OCI-LY3 (cell line): ENCODE measurements at regions not wholly inside any gene's neighbourhood (a gene's known extent, or its start where the extent isn't known, plus 50 kb on each side); places are given as distances from the start of the nearest gene placed in this dataset.

Experiments used
- EZH2phosphoT487 ChIP-seq: fragments of 200-600 bp; shearing (Covaris generic); IDR thresholded peaks from 2 replicates; pipeline ENCODE4 v1.6.1; 2018; ENCODE audit warnings: antibody characterized with exemption, mixed run types, low read depth
- TF ChIP-seq, protein P1 (sequence below): fragments of 200-600, 300-600 bp; sonication (generic); IDR thresholded peaks from 2 replicates; pipeline ENCODE4 v1.5.1; 2014; ENCODE audit warnings: antibody characterized with exemption, low read length, low read depth

DNA sequence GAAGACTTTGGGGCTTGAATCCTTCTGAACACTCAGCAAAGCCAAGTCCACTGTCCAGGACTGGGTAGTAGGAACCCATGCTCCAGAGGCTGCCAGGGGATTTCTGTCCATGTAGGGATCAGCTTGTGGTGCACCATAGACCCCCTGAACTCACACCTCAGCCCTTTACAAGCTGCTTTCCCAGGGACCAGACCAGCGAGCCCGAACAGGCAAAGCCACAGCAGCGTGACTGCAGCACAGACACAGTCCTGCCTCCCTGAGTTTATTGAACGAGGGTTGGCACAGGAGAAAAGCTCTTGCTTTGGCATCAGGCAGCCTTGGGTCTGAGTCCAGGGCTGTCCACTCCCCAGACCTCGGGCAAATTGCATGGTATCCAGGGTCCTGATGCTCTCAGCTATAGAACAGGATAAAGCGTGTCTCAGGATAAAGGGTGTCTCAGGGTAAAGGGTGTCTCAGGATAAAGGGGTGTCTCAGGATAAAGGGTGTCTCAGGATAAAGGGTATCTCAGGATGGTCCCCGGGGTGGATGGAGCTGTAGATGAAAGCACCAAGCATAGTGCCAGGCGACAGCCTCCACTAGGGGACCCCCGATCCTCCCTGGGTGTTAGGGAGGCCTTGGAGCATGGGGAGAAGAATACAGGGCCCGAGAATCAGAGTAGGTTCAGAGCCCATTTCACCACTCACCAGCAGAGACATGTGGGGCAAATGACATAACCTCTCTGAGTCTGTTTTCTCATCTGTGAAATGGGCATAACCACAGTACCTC, 648.8 kb downstream of the NPHP4 start:
- TF ChIP-seq, protein P1, sequence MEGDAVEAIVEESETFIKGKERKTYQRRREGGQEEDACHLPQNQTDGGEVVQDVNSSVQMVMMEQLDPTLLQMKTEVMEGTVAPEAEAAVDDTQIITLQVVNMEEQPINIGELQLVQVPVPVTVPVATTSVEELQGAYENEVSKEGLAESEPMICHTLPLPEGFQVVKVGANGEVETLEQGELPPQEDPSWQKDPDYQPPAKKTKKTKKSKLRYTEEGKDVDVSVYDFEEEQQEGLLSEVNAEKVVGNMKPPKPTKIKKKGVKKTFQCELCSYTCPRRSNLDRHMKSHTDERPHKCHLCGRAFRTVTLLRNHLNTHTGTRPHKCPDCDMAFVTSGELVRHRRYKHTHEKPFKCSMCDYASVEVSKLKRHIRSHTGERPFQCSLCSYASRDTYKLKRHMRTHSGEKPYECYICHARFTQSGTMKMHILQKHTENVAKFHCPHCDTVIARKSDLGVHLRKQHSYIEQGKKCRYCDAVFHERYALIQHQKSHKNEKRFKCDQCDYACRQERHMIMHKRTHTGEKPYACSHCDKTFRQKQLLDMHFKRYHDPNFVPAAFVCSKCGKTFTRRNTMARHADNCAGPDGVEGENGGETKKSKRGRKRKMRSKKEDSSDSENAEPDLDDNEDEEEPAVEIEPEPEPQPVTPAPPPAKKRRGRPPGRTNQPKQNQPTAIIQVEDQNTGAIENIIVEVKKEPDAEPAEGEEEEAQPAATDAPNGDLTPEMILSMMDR: no peak
- no peak for TF ChIP-seq EZH2phosphoT487
